Loucy (cell line): ENCODE measurements at regions not wholly inside any gene's neighbourhood (a gene's known extent, or its start where the extent isn't known, plus 50 kb on each side); places are given as distances from the start of the nearest gene placed in this dataset.

ENCODE experiments used
- EZH2phosphoT487 ChIP-seq: fragments of 200-600 bp; IDR thresholded peaks from 2 replicates; pipeline ENCODE4 v1.6.1; 2018; ENCODE audit warnings: antibody characterized with exemption, mild to moderate bottlenecking, moderate library complexity, borderline replicate concordance
- TF ChIP-seq, protein P1 (sequence below): fragments of 200-600 bp; sonication (generic); conservative IDR thresholded peaks from 2 replicates; pipeline ENCODE4 v1.5.1; 2014; ENCODE audit warnings: mild to moderate bottlenecking, antibody characterized with exemption, low read length

DNA sequence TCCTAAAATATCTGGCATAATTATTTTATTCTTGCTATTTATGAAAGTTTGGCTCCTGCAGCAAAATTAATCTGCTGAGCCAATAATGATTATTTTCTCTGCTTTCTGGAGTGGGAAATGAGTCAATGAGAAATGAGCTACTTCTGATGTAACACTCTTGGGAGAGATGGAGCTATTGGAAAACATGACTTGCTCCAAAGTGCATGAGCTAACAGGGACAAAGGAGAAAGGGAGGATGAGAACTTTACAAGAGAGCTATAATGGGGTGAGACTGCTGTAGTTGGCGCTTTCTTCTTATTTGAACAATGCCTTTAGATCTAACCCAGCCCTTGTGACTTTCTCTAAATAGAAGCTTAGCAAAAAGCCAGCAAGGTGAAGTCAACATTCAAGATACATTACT is 615.1 kb downstream of the ANKRD50 start:
- TF ChIP-seq, protein P1, sequence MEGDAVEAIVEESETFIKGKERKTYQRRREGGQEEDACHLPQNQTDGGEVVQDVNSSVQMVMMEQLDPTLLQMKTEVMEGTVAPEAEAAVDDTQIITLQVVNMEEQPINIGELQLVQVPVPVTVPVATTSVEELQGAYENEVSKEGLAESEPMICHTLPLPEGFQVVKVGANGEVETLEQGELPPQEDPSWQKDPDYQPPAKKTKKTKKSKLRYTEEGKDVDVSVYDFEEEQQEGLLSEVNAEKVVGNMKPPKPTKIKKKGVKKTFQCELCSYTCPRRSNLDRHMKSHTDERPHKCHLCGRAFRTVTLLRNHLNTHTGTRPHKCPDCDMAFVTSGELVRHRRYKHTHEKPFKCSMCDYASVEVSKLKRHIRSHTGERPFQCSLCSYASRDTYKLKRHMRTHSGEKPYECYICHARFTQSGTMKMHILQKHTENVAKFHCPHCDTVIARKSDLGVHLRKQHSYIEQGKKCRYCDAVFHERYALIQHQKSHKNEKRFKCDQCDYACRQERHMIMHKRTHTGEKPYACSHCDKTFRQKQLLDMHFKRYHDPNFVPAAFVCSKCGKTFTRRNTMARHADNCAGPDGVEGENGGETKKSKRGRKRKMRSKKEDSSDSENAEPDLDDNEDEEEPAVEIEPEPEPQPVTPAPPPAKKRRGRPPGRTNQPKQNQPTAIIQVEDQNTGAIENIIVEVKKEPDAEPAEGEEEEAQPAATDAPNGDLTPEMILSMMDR = no peak
- no peak for TF ChIP-seq EZH2phosphoT487
